HG03159 (cell line): ENCODE measurements at regions not wholly inside any gene's neighbourhood (a gene's known extent, or its start where the extent isn't known, plus 50 kb on each side); places are given as distances from the start of the nearest gene placed in this dataset.

Source experiments
- ATAC-seq: cut with Tn5 transposase; IDR thresholded peaks from one replicate; pipeline ENCODE4 v1.9.1; 2021; ENCODE audit warnings: mild to moderate bottlenecking, moderate library complexity; ENCODE audit not compliant: unreplicated experiment

DNA sequence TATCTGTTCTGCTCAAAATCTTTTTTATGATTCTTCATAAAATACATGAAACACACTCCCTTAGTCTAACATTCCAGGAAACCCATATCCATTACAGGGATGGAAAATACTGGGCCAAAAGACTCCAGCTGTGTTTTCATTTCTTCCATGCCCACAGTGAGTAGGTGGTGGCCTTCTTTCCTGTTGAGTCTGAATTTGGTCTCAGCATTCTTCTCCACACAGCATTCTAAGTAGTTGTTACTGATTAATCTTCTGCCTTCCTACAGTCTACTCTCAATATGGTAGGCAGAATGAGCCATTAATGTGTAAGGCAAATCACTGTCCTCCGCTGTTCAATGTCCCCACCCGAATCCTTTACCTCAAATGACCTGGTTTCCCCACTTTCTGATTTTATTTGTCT lies 370.6 kb upstream of the RPS6KA3 start:
- no peak for ATAC-seq

DNA sequence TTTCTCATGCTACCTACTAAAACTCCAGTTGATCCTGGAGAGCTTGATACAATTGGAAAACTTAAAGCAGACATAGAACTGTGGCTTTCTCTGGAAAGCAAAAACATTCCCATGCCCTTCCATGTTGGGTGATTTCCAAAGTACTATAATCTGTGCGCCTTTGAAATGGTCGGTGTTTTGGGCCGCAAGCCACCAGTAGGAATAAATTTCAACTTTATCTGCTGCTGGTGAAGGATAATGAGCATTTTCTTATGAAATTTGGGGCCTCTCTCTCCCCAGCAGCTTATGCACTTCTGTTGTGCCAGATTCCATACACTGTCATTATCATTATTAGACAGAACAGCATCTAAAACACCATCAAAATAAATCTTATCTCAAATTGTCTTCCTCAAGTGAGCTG lies 366.7 kb upstream of the RPS6KA3 start:
- ATAC-seq: no peak

DNA sequence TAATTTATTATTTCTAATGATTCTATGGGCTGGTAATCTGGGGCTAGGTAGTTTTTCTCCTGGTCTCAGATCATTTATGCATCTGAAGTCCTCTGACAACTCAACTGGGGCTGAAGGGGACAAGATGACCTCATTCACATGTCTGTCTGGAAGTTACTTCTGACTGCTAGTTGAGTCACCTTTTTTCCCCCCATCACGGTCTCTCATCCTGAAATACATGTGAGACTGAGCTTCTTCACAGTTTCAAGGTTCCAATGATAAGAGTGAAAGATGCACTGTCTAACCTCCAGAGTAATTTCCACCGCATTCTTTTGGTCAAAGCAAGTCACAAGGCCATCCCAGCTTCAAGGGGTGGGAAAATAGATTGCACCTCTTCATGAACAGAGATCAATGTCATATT lies 356.7 kb upstream of the RPS6KA3 start:
- ATAC-seq: no peak

DNA sequence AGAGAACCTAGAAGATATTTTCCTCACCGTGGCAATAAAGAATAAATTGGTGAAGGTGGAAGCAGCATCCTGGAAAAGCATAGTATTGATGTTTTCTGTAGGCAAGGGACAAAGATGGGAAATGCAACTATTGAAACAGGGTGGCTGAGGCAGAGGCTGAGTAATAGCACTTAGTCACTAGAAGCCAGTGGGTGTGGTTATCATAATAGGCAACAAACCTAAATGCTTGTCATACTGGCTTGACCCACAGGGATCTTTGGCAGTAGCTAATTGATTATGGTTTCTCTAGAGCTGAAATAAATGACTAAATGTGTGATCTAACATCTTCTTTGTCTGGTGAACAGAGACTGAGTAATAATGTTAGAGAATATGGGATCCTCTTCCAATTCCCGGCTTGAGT lies 353.6 kb upstream of the RPS6KA3 start:
- ATAC-seq: no peak

DNA sequence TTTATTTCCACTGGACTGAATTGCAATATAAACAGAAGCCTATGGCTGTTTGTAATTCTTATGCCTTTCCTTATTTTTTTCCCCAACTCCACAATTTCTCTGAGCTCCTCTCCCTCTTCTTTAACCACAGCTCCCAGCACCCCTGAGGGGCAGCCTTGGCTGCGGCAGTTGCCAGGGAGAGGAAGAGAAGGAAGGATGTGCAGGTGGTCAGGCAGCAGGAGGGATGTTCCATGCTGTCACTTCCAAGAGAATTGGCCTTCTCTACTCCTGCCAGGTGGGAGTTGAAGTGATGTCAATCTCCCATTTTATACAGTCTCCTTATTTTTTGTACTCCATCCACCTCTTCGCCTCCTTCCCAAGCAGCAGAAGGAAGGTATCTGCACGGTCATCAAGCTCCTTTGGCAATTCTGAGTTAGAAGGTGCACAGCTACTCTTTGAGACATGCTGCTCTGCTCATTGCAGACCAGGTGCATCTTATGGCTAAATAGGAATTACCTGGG lies 343.3 kb upstream of the RPS6KA3 start:
- ATAC-seq: no peak

DNA sequence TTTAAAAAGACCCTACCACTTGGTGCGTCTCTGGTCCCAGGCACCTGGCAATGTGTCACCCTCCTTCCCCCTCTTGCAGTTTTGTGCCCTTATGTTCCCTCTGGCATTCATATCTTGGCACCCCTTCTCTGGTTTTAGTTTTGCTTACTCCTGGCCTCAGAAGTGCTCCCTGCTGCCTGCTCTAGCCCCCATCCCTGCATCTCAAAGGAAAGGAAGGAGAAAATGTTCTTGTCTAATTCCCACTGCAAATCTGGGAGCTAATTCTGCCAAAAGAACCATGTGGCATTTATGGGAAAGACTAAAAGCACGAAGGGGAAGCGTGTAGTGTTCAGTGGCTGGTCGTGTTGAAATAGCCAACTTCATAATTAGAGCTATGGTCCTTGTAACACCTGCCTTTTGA lies 340.1 kb upstream of the RPS6KA3 start:
- ATAC-seq: no peak

DNA sequence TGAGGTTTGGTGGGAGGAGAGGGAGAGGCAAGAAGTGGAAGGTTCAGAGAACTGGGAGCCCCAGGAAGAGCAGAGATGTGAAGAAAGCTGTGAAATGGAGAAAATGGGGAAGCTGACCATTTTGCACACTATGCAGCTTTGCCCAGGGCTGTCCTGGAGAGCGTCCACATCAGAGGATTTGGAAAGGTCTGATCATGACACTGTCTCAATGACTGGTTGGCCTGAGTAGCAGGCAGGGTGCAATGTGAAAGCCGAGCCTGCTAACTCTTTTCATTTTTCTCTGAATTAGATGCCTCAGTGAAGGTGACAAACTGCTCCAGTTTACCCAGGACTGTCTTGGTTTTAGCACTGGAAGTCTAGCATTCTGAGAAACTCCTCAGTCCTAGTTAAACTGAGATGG lies 330.1 kb upstream of the RPS6KA3 start:
- ATAC-seq: no peak

DNA sequence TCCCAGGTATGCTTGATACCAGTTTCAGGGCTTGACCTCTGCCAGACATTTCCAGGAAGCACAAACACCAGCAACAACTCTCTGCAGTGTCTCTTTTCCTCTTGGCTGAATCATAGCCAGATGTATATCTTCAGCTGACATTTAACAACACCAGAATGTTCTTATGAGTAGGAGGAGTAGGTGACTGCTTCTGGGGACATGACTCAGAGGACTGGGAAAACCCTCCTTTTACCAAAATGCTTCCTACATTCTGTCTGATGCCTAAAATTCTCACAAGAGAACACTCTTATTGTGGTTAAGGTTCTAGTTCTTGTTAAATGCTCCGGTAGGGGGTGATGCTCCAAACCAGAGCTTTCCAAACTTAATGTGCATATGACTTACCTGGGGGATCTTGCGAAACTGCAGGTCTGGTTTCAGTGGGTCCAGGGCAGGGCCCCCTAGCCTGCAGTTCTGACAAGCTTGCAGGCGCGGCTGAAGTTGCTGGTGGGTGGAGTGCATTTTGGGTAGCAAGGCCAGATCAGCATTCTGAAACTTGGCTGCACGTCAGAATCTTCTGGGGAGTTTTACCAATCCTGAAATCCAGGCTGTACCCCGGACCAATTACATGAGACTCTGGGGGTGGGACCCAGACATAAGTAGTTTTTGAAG lies 329.3 kb upstream of the RPS6KA3 start:
- ATAC-seq: no peak

DNA sequence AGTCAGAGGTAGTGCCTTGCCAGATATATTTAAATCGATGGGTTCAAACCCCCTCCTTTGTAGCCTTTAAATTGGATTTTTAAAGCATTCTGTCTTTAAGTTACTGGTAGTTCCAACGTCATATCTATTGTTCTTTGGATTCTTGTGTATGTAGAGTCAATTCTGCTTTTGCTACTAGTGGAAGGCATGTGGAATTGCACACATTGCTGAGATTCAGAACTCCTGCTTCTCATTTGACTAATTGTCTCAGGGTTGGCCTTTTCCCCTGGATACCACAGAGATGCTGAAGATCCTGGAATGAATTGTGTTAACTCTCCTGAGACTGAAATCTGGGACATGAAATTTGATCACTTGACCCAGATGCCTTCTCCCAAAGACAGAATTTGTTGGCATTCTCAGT lies 328.3 kb upstream of the RPS6KA3 start:
- ATAC-seq: no peak

DNA sequence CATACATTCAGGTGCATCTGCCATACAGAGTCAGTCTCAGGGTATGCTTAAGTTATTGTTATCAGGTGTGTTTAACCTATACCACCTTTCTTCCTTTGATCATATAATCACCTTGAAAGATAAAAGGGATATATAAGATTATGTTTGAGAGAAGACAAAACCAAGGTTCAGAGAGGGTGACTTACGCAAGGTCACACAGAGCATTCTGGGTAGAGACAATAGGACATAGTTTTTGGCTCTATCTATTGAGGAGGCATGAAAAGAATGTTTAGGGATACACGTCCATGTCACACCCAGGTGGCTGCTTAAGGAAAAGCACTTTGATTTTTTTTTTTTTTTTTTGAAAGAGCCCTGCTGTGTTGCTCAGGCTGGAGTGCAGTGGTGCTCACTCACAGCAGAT lies 327.1 kb upstream of the RPS6KA3 start:
- ATAC-seq: no peak

DNA sequence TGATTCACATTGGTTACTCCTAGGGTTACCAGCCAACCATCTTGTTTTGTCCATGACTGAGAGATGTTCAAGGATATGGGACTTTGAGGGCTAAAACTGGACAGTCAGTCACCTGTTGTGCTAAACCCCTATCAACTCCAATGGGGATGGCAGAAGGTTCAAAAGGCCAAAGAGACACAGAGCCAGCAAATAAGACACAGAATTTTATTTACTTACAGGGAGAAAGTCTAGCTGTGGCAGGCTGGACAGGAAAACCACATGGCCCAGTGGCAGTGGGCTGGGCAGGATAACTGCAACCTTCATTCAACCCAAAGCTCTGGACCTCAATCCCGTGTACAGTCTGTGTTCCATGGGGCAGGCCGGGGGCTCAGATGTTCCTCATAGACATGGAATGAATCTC lies 326.7 kb upstream of the RPS6KA3 start:
- ATAC-seq: no peak

DNA sequence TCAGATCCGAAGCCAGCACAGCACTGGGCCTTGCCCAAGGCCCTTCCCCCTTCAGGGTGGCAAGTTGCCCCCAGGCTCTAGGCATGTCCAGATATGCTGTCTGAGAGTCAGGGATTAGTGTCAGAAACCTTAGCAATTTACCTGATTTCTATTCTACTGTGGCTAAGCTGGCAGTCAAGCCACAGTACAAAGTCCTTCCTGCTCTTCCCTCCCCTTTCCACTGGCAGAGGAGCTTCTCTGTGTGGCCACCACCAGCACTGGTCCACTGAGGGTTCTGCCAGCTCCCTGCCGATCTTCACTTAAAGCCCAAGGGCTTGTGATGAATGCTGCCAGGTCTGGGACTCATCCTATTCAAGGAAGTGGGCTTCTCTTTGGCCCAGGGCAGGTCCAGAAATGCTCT lies 324.5 kb upstream of the RPS6KA3 start:
- no peak for ATAC-seq

DNA sequence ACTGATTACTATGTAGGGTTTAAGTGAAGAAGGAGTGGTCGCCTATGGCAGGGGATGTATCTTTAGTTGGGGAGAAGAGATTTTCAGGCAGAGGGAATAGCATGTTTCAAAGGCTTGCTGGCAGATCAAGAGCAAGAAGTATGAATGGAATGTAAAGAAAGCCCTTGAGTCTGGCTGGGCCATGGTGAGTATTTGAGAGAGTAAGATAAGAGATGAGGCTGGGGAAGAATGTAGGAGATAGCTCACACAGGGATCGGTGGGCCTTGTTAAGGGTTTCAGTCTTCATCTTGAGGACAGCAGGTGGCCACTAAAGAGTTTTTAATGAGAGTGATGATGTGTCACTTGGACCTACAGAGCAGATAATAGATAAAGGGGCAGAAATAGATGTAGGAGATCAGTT lies 319.1 kb upstream of the RPS6KA3 start:
- no peak for ATAC-seq

DNA sequence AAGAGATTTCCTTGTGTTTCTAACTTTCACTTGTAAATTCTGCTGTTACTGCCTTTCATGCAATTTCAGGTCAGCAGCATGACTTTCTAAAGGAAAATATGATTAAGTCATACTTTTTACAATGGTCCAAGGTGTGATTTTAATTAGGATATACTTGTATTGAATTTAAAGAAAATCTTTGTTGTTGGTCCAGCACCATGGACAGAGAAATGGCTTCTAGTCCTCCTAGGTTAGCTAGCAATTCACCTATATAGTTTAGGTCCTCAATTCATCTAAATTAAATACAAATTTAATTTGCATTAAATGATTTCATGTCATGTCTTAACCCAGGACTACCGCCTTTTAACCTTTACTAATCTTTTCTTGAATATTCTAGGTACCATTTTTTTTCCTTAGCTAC lies 304.9 kb upstream of the RPS6KA3 start:
- no peak for ATAC-seq

DNA sequence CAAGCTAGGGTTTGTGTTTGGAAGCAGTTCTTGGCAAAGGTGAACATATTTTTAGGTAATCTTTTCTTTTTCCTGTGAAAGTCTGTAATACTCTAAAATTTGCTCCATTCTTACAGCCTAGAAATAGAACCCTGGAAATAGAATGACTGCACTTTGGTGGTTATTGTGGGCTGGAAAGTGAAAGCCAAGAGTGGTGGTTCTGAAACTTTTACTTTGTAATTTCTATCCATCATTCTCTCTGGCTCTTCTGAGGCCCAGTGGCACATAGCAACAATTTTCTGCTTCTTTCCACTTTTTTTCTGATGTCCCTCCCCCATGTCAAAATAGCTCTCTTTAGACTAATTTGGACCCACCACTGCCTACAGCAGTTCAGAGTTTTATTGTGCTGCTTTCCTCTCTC lies 300.4 kb upstream of the RPS6KA3 start:
- no peak for ATAC-seq

DNA sequence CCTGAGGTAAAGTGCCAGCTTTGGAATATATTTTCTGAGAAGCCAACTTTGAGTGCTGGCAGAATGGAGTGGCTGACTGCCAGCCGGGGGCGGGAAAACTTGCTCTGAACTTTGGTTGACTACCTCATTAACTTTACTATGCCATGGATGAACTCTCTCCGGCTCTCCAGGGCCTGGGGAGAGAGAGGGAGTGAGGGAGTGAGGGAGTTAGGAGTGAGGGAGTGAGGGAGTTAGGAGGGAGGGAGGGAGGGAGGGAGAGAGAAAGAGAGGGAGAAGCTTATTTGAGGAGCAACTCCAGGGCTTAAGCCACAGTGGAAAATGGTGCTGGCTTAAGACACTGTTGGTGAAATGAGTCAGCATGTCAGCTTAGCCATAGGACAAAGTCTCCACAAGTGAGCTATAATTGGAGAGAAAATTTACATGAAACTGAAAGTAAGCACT lies 280.9 kb upstream of the RPS6KA3 start:
- ATAC-seq: no peak

DNA sequence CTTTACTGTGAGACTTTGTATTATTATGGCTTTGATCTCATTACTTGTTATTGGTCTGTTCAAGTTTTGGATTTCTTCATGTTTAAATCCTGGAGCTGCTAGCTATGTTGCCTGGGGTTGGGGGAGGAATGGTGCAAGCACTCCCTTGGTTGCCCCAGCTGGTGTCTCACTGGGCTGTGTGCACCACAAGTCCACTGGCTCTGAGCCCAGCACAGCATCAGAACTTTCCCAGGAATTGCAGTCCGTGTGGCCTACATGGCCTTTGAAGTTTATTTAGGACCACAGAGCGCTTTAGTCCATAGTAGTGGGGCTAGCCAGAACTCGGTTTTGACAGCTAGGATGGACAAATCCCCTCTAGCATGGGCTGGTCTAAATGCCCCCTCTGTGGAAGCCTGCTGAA lies 278.8 kb upstream of the RPS6KA3 start:
- ATAC-seq: no peak

DNA sequence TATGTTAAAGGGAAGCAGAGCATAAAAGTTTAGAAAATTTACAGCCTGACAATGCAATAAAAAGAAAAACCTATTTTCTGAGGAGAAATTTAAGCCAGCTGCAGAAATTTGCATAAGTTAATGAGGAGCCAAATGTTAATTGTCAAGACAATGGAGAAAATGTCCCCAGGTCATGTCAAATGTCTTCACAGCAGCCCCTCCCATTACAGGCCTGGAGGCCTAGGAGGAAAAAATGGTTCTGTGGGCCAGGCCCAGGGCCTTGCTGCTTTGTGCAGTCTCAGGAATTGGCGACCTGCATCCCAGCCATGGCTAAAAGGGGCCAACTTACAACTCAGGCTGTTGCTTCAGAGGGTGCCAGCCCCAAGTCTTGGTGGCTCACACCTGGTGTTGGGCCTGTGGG lies 275.4 kb upstream of the RPS6KA3 start:
- no peak for ATAC-seq

DNA sequence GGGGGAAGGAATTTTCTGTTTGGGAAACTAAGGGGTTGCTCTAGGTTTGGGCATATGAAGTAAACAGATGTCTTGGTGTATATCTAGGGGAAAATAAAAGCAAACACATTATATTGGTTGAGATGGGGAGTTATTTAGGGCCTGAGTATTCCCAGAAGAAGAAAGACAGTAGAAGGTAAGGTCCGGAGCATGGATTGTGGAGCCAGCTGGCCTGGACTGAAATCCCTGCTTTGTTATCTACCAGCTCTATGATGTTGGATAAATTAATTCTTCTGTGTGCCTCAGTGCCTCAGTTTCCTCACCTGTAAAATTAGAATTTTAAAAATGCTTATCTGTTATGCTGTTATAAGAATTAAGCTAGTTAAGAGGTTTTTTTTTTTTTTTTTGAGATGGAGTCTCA lies 272.3 kb upstream of the RPS6KA3 start:
- no peak for ATAC-seq

DNA sequence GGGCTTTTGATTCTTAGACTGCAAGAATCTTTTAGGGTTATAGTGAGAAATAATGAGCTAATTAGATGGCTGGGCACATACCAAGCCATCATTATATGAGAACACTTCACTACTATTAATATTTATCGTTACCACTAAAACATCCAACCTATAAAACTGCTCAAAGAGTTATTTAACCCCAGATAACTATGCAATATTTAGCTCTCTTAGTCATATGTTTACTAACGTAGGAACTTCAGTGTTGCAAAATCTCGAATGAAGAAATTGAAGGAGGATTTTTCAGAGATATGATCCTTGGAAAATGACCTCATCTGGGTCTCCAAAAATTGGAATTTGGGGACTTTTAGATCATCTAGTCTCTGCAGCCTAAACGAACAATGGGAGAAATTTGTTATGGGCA lies 265.0 kb upstream of the RPS6KA3 start:
- ATAC-seq: no peak

DNA sequence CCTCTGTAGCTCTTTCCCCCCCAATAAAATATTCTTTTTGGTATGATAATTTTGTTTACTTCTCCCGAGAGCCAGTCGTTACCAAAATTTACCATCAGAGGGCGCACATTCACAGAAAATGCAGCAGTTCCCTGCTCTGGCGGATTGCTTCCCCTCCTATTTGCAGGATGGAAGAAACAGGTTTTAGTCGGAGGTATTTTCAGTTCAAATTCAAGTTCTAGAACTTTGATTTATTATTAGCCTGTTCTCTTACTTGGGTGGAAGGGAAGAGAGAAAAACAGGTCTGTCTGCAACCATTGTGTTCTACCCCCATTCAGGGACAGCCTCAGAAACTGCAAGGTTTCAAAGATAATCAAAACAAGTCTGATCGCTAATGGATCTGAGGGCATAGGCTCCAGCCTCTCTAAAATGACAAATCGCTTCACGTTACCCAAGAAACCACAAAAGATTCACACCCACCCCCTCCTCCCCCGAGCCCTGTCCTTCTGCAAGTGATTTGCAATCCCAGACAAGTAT lies 263.8 kb upstream of the RPS6KA3 start:
- ATAC-seq: peak; percentile 61

DNA sequence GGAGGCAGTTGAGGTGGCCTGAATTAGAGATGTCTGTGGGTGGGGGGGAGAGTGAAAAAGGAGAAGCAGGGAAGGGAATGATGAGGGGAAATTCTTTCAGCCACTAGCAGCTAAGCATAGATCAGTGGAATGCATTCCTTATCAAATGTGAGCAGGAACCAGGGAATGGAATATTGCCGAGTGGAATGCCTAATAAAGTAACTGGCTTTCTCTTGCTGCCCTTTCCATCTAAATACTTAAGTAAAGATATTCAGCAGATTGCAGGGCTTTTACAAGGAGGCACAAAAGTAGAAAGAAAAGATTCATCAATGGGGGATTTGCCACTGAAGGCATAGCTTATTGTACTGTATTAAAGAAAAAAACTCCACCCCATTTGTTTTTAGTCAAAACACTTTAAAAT lies 263.0 kb upstream of the RPS6KA3 start:
- ATAC-seq: no peak

DNA sequence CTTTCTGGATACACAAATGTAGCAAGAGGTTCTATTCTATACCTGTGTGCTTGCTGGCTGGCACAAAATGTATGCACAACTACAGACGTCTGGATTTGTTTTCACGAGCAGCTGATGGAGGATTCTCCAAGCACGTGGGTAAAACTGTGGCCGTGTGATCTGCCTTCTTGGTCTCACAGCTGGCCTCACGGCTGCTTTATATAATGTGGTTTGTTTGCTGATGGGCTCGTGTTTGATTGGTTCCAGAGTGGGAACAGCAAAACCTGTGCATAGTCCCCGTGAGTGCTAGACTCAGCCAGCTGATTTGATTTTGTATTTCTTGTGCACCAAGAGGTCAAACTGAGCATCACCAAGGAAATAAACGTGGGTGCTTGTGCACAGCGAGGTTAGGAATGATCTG lies 262.6 kb upstream of the RPS6KA3 start:
- no peak for ATAC-seq
